ENCODE measurements at regions not wholly inside any gene's neighbourhood (a gene's known extent, or its start where the extent isn't known, plus 50 kb on each side); places are given as distances from the start of the nearest gene placed in this dataset.

- TF ChIP-seq CTCF (IDR thresholded peaks at IDR 0.05) (no peak), POLR2A (IDR thresholded peaks at IDR 0.05) (no peak)
Observed at GRCh38 chr9:118088090-118088489, 383.9 kb downstream of the TLR4 start.

Measured in adrenal gland (tissue), 5 donors.